NCI-H1105 (cell line): ENCODE measurements at regions not wholly inside any gene's neighbourhood (a gene's known extent, or its start where the extent isn't known, plus 50 kb on each side); places are given as distances from the start of the nearest gene placed in this dataset.
"Not testable (repeated sequence)": the region's sequence is repeated elsewhere in the genome, so short reads cannot be mapped to it uniquely, and the experiment has no call there.

Source experiments
- DNase-seq: peaks from one replicate; lab custom pipeline; 2025; lab: John Stamatoyannopoulos, UW

GRCh38 chr1:217921126-217921904 is 290.2 kb downstream of the SPATA17 start:
- no peak for DNase-seq

- DNase-seq = no peak
Observed at GRCh38 chr1:217924924-217925323, 293.8 kb downstream of the SPATA17 start.

GRCh38 chr1:217929213-217929885 is 298.2 kb downstream of the SPATA17 start:
- DNase-seq = no peak

GRCh38 chr1:217943361-217943760 is 312.2 kb downstream of the SPATA17 start:
- no peak for DNase-seq

- no peak for DNase-seq
Observed at GRCh38 chr1:217944550-217944949, 313.4 kb downstream of the SPATA17 start.

- DNase-seq = no peak
Observed at GRCh38 chr1:217946511-217946910, 315.4 kb downstream of the SPATA17 start.

GRCh38 chr1:217948741-217949140 is 317.6 kb downstream of the SPATA17 start:
- no peak for DNase-seq

- DNase-seq = no peak
Observed at GRCh38 chr1:217953330-217953729, 322.2 kb downstream of the SPATA17 start.

GRCh38 chr1:217953922-217954321 is 322.8 kb downstream of the SPATA17 start:
- no peak for DNase-seq

GRCh38 chr1:217955723-217956122 is 324.6 kb downstream of the SPATA17 start:
- DNase-seq = no peak

- DNase-seq = no peak
Observed at GRCh38 chr1:217965156-217965786, 319.8 kb upstream of the RRP15 start.

GRCh38 chr1:217968085-217968484 is 317.0 kb upstream of the RRP15 start:
- DNase-seq = no peak

- no peak for DNase-seq
Observed at GRCh38 chr1:217969428-217969827, 315.7 kb upstream of the RRP15 start.

GRCh38 chr1:217977943-217978342 is 307.1 kb upstream of the RRP15 start:
- no peak for DNase-seq

- DNase-seq = no peak
Observed at GRCh38 chr1:217981430-217981829, 303.7 kb upstream of the RRP15 start.

GRCh38 chr1:217982331-217983050 is 302.6 kb upstream of the RRP15 start:
- no peak for DNase-seq

GRCh38 chr1:217983051-217983375 is 302.1 kb upstream of the RRP15 start:
- DNase-seq = no peak

GRCh38 chr1:217985641-217986040 is 299.5 kb upstream of the RRP15 start:
- DNase-seq = no peak

- no peak for DNase-seq
Observed at GRCh38 chr1:217989510-217989909, 295.6 kb upstream of the RRP15 start.

- no peak for DNase-seq
Observed at GRCh38 chr1:217993439-217993838, 291.7 kb upstream of the RRP15 start.

- DNase-seq = not testable (repeated sequence)
Observed at GRCh38 chr1:218008296-218008695, 276.8 kb upstream of the RRP15 start.

GRCh38 chr1:218015106-218015505 is 270.0 kb upstream of the RRP15 start:
- not testable (repeated sequence) for DNase-seq
